ENCODE measurements at regions not wholly inside any gene's neighbourhood (a gene's known extent, or its start where the extent isn't known, plus 50 kb on each side); places are given as distances from the start of the nearest gene placed in this dataset.
"Not testable (repeated sequence)": the region's sequence is repeated elsewhere in the genome, so short reads cannot be mapped to it uniquely, and the experiment has no call there.

GRCh38 chr3:162400697-162401096, 904.1 kb downstream of the OTOL1 start:
- no peak for TF ChIP-seq CTCF (conservative IDR thresholded peaks at IDR 0.05; ENCODE audit: low read depth)
- CTCF ChIA-PET, result interaction anchor here (0.6 to 0.8 kb wide), 2 partner anchors 15 to 1988 kb away, joined by 3 read pairs; no protein-coding TSS in a partner anchor
- DNase-seq (ENCODE audit: low spot score), result no peak
- no peak overlapping the region for H3K27ac ChIP-seq
- POLR2A ChIA-PET (ENCODE audit: low non-redundant PET), result no interaction called here

GRCh38 chr3:162411556-162411955, 914.9 kb downstream of the OTOL1 start:
- H3K27ac ChIP-seq; POLR2A ChIA-PET (ENCODE audit: low non-redundant PET); DNase-seq (ENCODE audit: low spot score); CTCF ChIA-PET: not testable (repeated sequence)

GRCh38 chr3:162421721-162422120, 925.1 kb downstream of the OTOL1 start:
- H3K27ac ChIP-seq, result no peak overlapping the region
- CTCF ChIA-PET, result no interaction called here
- POLR2A ChIA-PET (ENCODE audit: low non-redundant PET), result no interaction called here
- no peak for DNase-seq (ENCODE audit: low spot score)
- no peak for TF ChIP-seq CTCF (conservative IDR thresholded peaks at IDR 0.05; ENCODE audit: low read depth)

- TF ChIP-seq CTCF (conservative IDR thresholded peaks at IDR 0.05; ENCODE audit: low read depth), result no peak
- no peak overlapping the region for H3K27ac ChIP-seq
- POLR2A ChIA-PET (ENCODE audit: low non-redundant PET), result no interaction called here
- CTCF ChIA-PET, result no interaction called here
- DNase-seq (ENCODE audit: low spot score), result no peak
Measured at GRCh38 chr3:162428192-162428591, 931.6 kb downstream of the OTOL1 start.

- ChIA-PET CTCF (no interaction called here), POLR2A (ENCODE audit: low non-redundant PET) (no interaction called here)
- TF ChIP-seq CTCF (conservative IDR thresholded peaks at IDR 0.05; ENCODE audit: low read depth), result no peak
- H3K27ac ChIP-seq, result no peak overlapping the region
- no peak for DNase-seq (ENCODE audit: low spot score)
Measured at GRCh38 chr3:162435750-162436149, 939.1 kb downstream of the OTOL1 start.

GRCh38 chr3:162436826-162437225, 940.2 kb downstream of the OTOL1 start:
- no peak overlapping the region for H3K27ac ChIP-seq
- TF ChIP-seq CTCF (conservative IDR thresholded peaks at IDR 0.05; ENCODE audit: low read depth), result no peak
- ChIA-PET CTCF (no interaction called here), POLR2A (ENCODE audit: low non-redundant PET) (no interaction called here)
- DNase-seq (ENCODE audit: low spot score), result no peak

GRCh38 chr3:162437480-162437879, 940.9 kb downstream of the OTOL1 start:
- no peak overlapping the region for H3K27ac ChIP-seq
- TF ChIP-seq CTCF (conservative IDR thresholded peaks at IDR 0.05; ENCODE audit: low read depth), result no peak
- ChIA-PET POLR2A (ENCODE audit: low non-redundant PET) (no interaction called here), CTCF (interaction anchor here (0.7 kb wide), 1 partner anchor 41 kb away, joined by 3 read pairs; no protein-coding TSS in a partner anchor)
- DNase-seq (ENCODE audit: low spot score), result no peak

All from RWPE1 (cell line).